ENCODE measurements at regions not wholly inside any gene's neighbourhood (a gene's known extent, or its start where the extent isn't known, plus 50 kb on each side); places are given as distances from the start of the nearest gene placed in this dataset.

DNA sequence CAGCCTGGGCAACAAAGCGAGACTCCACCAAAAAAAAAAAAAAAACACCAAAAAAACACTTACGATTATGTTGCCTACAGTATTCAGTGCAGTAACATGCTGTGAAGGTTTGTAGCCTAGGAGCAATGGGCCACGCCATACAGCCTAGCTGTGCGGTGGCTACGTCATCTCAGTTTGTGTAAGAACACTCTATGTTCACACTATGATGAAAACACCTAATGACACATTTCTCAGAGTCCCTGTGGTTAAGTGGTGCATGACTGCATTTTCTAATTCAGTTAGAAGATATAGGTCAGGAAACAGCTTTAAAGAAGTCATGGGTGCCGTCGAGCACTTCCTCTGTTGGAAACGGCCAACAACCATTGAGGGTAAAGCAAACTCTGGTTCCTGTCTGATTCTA is 75.7 kb upstream of the ANO1 start:
- no peak for DNase-seq

DNA sequence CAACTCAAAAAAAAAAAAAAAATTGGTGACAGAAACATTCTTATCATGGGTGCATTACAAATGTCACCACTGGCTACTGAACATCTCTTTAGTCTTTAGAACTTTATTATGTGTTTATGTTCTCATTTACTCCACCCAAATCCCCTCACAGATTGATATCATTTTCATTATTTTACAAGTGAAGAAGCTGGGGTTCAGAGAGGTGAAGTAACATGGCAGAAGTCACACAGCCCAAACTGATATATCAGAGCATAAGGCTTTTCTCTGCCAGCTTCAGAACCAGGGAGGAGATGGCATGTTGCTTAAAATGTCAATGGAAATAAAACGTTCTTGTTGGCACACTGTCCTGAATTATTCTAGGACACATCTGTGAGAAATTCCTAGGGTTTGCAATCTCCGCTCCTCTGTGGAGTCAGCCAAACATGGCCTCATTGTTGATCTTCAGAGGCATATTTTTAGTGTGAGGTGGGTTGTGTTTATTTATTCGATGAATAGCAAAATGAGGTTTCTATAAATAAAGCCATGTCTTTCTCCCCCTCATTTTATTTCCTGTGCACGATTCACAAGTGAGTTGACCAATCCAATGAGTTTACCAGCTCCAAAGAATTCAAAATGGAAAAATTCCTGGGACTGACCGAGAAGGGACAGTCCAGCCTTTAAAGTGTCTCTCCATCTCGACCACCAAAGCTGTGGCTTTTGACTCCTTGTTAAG is 72.9 kb upstream of the ANO1 start:
- no peak for DNase-seq

DNA sequence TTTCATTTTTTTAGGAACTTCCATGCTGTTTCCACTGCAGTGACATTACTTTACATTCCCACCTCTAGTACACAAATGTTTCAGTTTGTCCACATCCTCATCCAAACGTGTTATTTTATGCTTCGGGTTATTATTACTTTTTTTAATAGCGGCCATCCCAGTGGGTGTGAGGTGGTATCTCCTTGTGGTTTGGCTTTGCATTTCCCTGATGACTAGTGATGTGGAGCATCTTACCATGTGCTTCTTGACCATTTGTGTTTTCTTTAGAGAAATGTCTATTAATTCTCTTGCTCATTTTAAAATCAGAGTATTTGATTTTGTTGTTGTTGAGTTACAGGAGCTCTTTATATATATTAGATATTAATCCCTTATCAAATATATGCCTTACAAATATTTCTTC is 70.3 kb upstream of the ANO1 start:
- no peak for DNase-seq

DNA sequence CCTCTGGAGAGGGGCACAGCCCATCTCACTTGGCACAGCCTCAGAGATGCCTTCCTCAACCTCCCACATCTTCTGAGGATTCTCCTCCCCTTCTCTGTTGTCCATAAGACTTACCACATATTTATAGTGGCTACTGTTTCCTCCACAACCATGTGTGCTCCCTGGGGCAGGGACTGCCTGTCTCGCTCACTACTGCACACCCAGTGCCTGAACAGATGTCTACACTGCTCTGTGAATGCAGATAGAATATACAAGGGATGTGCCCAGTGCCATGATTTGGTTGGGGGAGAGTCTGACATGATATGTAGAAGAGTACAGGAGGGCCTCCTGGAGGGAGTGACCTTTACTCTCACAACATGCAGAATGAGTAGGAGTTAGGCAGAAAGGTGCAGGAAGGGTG is 67.3 kb upstream of the ANO1 start:
- DNase-seq = no peak

DNA sequence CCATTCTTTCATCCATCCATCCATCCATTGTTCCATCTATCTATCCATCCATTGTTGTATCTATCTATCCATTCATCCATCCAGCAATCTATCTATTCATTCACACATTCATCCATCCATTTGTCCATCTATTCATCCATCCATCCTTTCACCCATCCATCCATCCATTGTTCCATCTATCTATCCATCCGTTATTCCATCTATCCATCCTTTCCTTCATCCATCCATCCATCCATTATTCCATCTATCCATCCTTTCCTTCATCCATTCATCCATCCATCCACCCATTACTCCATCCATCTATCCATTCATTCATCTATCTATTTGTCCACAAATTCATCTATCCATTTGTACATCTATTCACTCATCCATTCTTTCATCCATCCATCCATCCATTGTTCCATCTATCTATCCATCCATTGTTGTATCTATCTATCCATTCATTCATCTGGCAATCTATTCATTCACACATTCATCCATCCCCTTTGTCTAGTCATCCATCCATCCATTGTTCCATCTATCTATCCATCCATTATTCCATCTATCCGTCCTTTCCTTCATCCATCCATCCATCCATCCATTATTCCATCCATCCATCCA is 65.9 kb upstream of the ANO1 start:
- no peak for DNase-seq

DNA sequence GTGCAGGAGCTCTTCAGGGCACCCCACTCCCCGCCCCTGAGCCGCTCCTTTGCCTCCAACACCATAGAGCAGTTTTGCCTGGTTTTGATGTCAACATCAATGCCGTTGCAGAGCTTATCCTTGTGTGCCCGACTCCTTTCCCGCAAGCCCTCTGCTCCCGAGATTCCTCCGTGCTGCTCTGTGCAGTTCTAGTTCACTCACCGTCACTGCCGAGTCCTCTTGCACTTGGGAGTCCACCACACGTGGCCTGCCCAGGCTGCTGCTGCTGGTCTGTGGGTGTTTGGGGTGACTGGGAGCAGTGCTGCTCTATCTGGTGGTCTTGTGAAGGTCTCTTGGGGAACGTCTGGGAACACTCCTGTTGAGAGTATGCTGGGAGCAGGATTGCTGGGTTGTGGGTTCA is 63.8 kb upstream of the ANO1 start:
- DNase-seq = no peak

DNA sequence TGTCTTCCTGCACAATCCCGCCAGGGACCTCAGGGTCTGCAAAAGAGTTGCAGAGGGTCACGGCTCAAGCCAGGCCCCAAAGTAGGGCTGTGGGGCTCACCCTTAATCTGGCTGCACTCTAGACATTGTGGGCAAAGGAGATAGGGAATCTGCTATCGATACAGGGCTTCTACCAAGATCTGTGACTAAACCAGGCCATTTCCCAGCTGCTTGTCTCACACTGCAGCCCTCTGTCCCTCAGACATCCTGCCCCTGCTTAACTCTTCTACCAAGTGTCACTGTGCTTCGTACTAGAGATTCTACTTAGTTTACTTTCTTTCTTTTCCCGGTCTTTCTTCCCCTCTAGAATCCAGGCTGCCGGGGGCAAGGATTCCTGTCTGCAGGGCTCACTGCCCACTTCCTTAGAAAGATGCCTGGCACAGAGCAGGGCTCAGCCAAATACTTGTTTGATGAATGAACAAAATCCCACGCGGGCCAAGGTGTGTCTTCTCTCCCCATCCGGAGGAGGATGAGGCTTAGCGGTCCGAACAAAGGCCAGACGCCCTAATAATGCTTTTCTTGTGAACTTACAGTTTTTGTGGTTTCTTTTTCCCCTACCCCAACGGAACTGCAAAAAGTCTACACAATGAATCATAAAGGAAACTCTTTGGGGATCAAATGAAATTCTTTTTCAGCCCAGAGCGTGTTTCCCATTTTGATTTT is 61.3 kb upstream of the ANO1 start:
- no peak for DNase-seq

DNA sequence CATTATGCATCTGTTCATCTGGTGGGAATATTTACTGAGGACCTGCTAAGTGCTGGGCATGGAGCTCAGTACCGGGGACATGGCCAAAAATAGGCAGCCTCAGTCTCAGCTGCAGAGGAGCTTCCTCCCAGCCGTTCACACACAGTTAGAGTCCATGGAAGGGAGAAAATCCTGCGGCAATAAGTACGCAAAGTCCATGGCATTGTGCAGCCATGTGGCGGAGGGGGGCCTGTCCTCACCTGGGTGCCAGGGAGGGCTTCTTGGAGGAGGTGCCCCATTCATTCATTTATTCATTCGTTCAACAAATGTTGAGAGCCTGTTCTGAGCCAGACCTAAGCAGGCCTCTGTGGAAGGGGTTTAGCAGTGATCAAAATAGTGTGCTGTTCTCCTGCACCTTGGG is 59.3 kb upstream of the ANO1 start:
- DNase-seq = peak; percentile 5

DNA sequence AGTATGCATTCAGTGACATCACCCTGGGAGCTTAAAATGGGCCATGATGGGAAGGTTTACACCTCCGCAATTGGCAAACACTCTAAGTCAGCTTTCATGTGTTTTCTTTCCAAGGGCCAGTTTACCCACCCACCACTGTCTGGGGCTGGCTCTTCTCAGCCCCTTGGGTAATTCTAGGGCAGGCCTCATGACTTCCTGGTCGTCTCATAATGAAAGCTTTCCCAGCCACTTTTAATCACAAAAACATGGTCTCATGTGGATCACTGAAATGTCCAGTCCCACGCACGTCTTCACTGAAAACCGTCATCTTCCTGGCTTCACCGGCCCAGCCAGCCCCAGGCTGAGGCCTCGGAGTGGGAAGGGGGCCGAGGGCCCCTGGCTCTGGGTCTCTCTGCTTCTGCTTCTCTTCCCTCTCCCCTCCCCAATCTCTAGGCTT is 58.5 kb upstream of the ANO1 start:
- no peak for DNase-seq

DNA sequence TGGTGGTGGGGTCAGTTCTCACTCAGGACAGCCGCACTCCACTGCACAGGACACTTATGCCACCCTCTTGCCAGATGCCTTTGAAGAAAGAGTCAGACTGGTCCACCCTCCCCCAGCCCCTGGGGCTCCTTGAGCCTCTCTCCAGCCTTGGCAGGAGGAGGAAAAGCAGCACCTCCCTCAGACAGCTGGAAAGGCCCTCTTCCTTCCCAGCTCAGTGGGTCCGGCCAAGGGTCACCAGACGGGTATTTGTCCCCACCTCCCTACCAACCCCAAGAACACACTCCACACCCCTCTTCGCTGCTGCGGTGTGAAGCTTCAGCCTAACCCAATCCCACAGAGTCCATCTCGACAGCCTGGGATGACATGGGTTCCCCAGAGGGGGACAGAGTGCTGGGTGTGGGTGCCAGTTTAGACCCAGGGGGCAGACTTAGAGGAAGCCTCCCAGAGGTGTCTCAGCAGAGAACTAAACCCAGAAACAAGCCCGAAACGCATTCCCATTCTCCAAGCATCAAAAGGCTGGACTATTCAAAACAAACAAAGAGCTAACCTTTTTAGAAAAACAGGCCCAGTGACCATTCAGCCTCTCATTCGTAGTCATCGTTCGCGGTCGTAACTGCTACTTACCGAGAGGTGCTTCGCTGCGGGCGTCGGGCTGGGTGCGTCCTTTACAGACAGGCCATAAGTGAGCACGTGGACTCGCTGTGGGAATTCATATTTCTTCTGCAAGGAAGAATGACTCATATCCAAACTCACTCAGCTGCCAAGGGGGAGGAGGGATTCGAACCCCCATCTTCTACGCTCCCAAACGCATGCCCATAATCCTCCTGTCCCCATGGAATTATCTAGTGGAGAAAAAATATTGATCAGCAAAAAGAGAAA is 57.5 kb upstream of the ANO1 start:
- DNase-seq = no peak

DNA sequence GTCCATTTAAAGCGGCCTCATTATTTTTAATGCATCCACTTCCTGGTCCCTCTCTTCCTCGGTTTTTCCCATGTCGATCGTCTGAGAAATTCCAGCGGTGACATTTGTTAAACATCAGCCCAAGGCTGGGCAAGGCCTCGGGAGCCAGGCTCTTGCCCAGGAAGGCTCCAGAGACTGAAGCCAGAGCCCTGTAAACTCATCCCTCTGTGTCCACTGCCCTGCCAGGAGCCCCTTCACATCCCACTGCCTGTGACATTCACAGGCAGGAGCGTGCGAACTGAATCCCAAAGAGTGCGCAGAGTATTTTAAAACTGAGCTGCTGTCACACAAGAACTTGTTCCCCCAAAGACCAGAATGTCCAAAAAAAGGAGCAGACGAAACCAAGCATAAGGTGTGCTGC is 56.5 kb upstream of the ANO1 start:
- no peak for DNase-seq

DNA sequence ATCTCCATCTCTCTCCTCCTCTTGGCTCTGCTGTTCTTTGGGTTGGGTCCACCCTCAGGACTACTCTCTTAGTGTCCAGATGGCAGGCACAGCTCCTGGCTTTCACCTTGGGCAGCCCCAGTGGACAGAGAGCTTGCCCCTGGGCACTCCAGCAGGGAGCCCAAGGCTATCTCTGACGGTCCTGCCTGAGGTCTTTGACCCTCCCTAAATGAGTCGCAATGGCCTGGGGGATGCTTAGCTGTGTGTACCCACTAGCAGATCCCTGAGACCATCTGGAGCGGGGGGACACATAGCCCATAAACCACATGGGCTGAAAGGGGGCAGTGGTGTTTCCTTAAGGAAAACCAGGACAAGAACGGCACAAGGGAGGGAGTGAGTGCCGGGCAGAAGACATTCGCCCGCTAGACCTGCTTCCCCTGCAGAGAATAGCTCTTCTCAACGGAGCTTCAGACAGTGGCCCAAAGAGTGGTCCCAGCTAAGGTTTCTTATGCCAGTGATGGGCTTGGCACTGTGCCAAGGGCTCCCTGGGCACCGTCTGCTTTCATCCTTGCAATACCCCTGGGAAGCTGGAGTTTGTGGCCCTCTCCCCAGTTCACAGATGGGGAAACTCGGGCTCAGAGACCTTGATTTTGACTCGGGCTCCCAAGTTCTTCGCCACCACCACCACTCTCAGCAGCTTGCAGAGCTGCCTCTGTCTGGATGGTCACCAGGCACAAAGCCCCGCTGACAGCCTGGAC is 53.9 kb upstream of the ANO1 start:
- no peak for DNase-seq

DNA sequence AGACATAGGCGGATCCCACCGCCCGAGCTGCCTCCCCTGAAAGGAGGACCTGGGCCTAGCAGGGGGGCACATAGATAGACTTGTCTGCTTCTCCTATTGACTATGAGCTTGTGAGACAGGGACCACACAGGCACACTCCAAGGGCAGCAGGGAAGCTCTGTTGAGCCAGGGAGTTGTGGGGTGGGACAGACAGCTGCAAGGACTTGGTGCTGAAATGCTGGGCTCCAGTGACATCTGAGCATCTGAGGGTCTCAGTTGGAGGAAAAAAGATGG is 53.4 kb upstream of the ANO1 start:
- no peak for DNase-seq

DNA sequence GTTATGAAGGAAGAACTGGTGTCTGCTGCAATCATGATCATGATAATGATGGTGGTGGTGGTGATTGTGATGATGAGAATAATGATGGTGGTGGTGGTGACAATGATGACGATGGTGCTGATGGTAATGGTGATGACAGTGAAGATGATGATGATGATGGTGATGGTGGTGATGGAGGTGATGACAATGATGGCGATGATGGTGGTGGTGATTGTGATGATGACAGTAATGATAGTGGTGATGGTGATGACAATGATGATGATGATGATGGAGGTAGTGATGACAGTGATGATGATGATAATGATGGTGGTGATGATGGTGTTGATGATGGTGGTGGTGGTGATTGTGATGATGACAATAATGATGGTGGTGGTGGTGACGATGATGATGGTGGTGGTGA is 52.8 kb upstream of the ANO1 start:
- no peak for DNase-seq

DNA sequence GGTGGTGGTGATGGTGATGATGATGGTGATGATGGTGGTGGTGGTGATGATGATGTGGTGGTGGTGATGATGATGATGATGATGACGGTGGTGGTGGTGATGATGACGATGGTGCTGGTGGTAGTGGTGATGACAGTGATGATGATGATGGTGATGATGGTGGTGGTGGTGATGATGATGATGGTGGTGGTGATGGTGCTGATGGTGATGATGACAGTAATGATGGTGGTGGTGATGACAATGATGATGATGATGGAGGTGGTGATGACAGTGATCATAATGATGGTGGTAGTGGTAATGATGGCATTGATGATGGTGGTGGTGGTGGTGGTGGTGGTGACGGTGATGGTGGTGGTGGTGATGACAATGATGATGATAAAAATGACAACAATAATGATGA is 52.1 kb upstream of the ANO1 start:
- DNase-seq = no peak

DNA sequence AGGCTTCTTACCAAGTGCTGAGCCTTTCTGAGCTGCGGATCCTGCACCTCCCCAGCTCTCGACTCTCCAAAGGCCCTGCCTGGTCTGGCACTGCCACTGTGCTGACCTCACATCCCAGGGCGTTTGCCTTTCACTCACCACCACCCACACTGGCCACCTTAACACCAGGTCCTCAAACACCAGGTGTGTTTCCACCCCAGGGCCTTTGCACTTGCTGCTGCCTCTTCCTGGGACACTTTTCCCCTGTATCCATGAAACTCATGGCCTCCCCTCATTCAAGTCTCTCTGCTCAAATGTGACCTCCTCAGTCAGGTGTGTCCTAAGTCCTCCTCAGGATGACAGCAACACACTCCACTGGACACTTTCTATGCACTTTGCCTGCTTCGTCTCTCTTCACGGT is 51.4 kb upstream of the ANO1 start:
- DNase-seq = no peak

DNA sequence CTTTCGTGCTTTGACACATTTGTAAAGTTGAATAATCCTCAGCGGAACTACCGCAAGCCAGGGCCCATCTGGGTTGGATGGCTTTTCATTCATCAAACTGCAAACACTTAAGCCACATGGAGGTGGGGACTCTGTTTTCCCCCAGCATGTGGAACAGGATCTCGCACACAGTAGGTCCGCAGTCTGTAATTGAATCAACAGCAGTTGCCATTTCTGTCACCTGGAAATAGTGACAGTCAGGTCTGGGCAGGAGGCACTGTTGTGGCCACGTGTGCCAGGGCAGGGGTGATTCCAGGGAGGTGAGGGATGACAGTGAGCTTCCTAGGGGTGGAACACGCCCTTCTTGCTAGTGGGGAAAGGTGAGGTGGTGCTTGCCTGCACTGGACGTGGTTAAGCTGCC is 50.7 kb upstream of the ANO1 start:
- no peak for DNase-seq

DNA sequence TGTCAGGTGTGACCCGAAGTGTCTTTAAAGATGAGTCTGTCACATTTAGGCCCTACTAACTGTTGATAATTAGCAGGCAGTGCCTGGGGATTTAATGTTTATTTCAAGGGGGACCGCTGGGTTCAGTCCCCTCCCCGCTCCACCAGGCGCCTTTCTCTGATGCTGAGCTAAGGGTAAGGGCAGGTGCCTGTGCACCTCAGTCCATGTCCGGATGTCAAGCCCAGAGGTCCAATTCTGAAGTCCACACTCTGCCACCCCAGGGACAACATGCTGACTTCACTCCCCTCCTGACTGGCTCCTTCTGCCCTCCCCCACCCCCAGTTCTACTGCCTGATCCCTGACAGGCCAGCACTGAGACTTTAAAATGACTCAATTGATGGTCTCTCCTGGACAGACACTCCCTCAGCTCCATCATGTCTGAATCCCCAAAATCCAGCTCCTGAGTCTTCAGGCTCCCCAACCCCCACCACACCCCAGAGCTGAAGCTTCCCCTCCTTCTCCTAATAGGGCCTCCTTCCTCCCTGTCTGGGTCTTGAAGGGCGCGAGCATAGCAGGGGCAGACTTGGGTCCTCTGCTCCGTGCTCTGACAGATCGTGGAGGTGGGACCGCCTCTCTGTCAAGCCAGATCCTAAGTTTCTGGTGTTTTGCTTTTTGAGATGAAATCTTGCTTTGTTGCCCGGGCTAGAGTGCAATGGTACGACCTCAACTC is 49.8 kb upstream of the ANO1 start:
- DNase-seq = no peak
